ENCODE measurements at regions not wholly inside any gene's neighbourhood (a gene's known extent, or its start where the extent isn't known, plus 50 kb on each side); places are given as distances from the start of the nearest gene placed in this dataset.

- intact Hi-C loops (cut with DNase I): no loop called here
- H3K9me3 ChIP-seq: no peaks in the 10 kb centered on the region
- no peak for TF ChIP-seq CTCF (IDR thresholded peaks at IDR 0.05)
- no peak overlapping the region for H3K27ac ChIP-seq
- DNase-seq (no peak), ATAC-seq (no peak)
- H3K27me3 ChIP-seq (ENCODE audit: insufficient read depth in 3 of 3, low read length in 2 of 3): no peaks in the 10 kb centered on the region
- H3K4me3 ChIP-seq: no peak overlapping the region
- 88 to 91% (median 90%) methylated on average over 2 of the region's 2 CpGs for WGBS, 3 donors
- H3K4me1 ChIP-seq: no peaks in the 10 kb centered on the region
- H3K36me3 ChIP-seq (ENCODE audit: insufficient read depth in 1 of 2, low read depth in 1 of 2): no peaks in the 10 kb centered on the region
Observed at GRCh38 chr9:80144856-80145255, 573.1 kb downstream of the TLE4 start.

- TF ChIP-seq CTCF (IDR thresholded peaks at IDR 0.05): no peak
- H3K27me3 ChIP-seq (ENCODE audit: insufficient read depth in 3 of 3, low read length in 2 of 3): no peaks in the 10 kb centered on the region
- H3K4me3 ChIP-seq: no peak overlapping the region
- no peaks in the 10 kb centered on the region for H3K9me3 ChIP-seq
- H3K4me1 ChIP-seq: no peaks in the 10 kb centered on the region
- 96 to 100% (median 98%) methylated on average over 2 of the region's 2 CpGs for WGBS, 3 donors
- intact Hi-C loops (cut with DNase I): no loop called here
- no peak overlapping the region for H3K27ac ChIP-seq
- ATAC-seq: no peak
- no peaks in the 10 kb centered on the region for H3K36me3 ChIP-seq (ENCODE audit: insufficient read depth in 1 of 2, low read depth in 1 of 2)
- no peak for DNase-seq
Observed at GRCh38 chr9:80144406-80144805, 572.6 kb downstream of the TLE4 start.

GRCh38 chr9:80143899-80144298 lies 572.1 kb downstream of the TLE4 start:
- Histone ChIP-seq H3K36me3 (ENCODE audit: insufficient read depth in 1 of 2, low read depth in 1 of 2) (no peaks in the 10 kb centered on the region), H3K27me3 (ENCODE audit: insufficient read depth in 3 of 3, low read length in 2 of 3) (no peaks in the 10 kb centered on the region), H3K4me1 (no peaks in the 10 kb centered on the region), H3K9me3 (no peaks in the 10 kb centered on the region), H3K27ac (no peak overlapping the region), H3K4me3 (no peak overlapping the region)
- DNase-seq: no peak
- TF ChIP-seq CTCF (IDR thresholded peaks at IDR 0.05): no peak
- intact Hi-C loops (cut with DNase I): no loop called here
- WGBS, 3 donors: 88 to 92% (median 91%) methylated on average over 3 of the region's 3 CpGs
- ATAC-seq: no peak

- WGBS, 3 donors: 79 to 88% (median 79%) methylated on average over 2 of the region's 2 CpGs
- H3K4me1 ChIP-seq: no peaks in the 10 kb centered on the region
- no peaks in the 10 kb centered on the region for H3K27me3 ChIP-seq (ENCODE audit: insufficient read depth in 3 of 3, low read length in 2 of 3)
- ATAC-seq: no peak
- intact Hi-C loops (cut with DNase I): no loop called here
- no peaks in the 10 kb centered on the region for H3K9me3 ChIP-seq
- H3K4me3 ChIP-seq: no peak overlapping the region
- H3K36me3 ChIP-seq (ENCODE audit: insufficient read depth in 1 of 2, low read depth in 1 of 2): no peaks in the 10 kb centered on the region
- no peak for DNase-seq
- no peak for TF ChIP-seq CTCF (IDR thresholded peaks at IDR 0.05)
- no peak overlapping the region for H3K27ac ChIP-seq
Observed at GRCh38 chr9:80134487-80134886, 562.7 kb downstream of the TLE4 start.

GRCh38 chr9:80131627-80132026 lies 559.9 kb downstream of the TLE4 start:
- Histone ChIP-seq H3K27ac (no peak overlapping the region), H3K4me1 (no peaks in the 10 kb centered on the region), H3K36me3 (ENCODE audit: insufficient read depth in 1 of 2, low read depth in 1 of 2) (no peaks in the 10 kb centered on the region), H3K9me3 (no peaks in the 10 kb centered on the region), H3K27me3 (ENCODE audit: insufficient read depth in 3 of 3, low read length in 2 of 3) (no peaks in the 10 kb centered on the region), H3K4me3 (no peak overlapping the region)
- DNase-seq (no peak), ATAC-seq (no peak)
- no peak for TF ChIP-seq CTCF (IDR thresholded peaks at IDR 0.05)
- intact Hi-C loops (cut with DNase I): no loop called here
- WGBS, 3 donors: 93 to 97% (median 95%) methylated on average over 2 of the region's 2 CpGs
